KOPT-K1 (cell line): ENCODE measurements at regions not wholly inside any gene's neighbourhood (a gene's known extent, or its start where the extent isn't known, plus 50 kb on each side); places are given as distances from the start of the nearest gene placed in this dataset.

Source experiments
- H3K27ac ChIP-seq: fragments of 200-600 bp; sonication (generic); 2 replicates; pipeline ENCODE4 v1.5.1; 2016; ENCODE audit warnings: antibody characterized with exemption, mild to moderate bottlenecking, low read depth, low read length; ENCODE audit not compliant: poor library complexity, severe bottlenecking
- H3K36me3 ChIP-seq: fragments of 200-600 bp; sonication (generic); 2 replicates; pipeline ENCODE4 v1.5.1; 2017; ENCODE audit warnings: antibody characterized with exemption, mild to moderate bottlenecking, low read length, moderate library complexity; ENCODE audit not compliant: insufficient read depth
- H3K9me3 ChIP-seq: fragments of 200-600 bp; sonication (generic); 2 replicates; pipeline ENCODE4 v1.5.1; 2017; ENCODE audit warnings: antibody characterized with exemption, low read length, mild to moderate bottlenecking; ENCODE audit not compliant: insufficient read depth, poor library complexity, severe bottlenecking

DNA sequence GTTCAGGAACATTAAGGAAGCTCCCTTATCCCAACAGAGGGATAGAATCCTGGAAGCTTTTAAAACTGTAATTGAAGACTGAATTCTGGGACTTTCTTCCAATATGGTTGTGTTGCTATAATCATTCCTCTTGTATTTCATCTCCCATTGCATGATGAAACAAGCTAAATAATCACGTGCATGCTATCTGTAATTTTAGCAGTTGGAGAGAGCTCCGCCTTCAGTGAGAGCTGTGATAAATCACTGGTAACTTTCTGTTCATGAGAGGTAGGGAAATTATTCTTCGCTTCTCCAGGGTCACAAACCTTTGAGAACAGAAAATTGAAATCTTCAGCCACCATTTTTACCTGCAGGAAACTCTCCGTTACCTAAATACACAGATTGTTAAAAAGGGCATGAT, 530.2 kb downstream of the HTR7 start:
- H3K27ac ChIP-seq = no peak overlapping the region
- no peaks in the 10 kb centered on the region for H3K36me3 ChIP-seq
- no peaks in the 10 kb centered on the region for H3K9me3 ChIP-seq

DNA sequence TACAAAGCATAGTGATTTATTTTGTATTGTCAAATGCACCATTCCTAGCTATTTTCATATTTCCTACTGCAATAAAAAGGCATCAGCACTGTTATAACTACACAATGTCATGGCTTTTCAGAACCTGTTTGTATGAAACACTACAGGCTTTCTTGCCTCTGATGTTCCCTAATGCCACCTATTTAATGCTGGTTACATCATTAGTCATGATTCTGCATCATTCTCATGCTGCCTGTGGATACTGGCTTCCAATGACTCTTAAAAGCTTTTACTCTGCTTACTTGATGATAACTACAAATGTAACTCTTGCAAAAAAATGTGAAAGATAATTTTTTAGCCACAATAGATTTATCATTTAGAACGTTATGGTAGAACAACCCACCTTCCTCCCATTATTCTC, 529.4 kb downstream of the HTR7 start:
- Histone ChIP-seq H3K27ac (no peak overlapping the region), H3K36me3 (no peaks in the 10 kb centered on the region), H3K9me3 (no peaks in the 10 kb centered on the region)

DNA sequence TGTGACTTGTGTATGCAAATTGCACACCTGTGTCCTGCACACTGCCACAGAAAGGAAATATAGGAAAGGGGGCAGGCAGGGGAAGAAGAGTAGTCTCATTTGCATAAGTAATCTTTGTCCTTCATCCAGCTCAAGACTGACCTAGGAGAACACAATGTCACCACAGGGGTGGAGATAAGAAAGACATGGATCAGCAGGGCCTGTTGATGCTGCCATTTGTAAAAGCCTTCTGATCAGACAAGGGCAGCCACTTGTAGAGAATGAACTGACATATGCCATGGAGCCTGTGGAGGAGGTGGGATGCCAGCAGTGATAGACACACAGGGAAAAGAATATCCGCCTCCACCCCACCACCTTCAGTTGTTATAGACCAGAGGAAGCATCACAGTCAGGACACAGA, 528.9 kb downstream of the HTR7 start:
- Histone ChIP-seq H3K9me3 (no peaks in the 10 kb centered on the region), H3K27ac (no peak overlapping the region), H3K36me3 (no peaks in the 10 kb centered on the region)

DNA sequence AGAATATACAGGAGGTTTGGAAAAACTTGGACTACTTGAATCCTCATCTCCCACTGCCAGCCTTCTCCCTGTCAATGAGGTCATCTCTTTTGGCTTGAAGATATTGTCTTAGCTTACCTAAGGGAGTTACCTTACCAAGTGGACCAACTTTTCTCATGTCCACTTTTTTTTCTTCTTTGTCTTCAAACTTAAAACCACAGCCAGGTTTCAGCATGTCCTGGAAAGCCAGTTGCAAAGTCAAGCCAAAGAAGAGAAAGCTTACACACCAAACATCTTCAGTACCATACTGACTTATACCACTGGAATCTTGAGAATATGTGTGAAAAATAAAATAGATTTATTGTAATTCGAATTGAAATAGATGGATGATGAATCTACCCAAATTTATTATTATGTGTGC, 520.5 kb downstream of the HTR7 start:
- no peaks in the 10 kb centered on the region for H3K9me3 ChIP-seq
- no peak overlapping the region for H3K27ac ChIP-seq
- H3K36me3 ChIP-seq = no peaks in the 10 kb centered on the region

DNA sequence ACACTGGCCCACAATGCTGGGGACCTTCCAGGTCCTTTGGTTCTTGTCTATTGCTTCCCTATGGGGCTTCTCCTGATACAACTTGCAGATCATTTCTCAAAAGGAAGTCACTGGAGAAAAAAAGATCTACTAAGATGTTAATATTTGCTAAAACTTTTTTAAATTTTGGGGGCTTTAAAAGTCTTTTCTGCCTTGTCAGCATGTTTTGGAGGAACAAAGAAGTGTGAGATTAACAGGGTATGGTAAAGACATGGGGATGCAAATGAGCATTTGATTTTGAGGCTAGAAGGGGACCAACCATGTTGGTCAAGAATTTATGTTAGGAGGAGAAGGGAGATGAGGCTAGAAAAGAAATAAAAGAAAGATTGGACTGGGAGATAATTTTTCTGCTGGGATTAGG, 515.4 kb downstream of the HTR7 start:
- no peaks in the 10 kb centered on the region for H3K9me3 ChIP-seq
- no peaks in the 10 kb centered on the region for H3K36me3 ChIP-seq

DNA sequence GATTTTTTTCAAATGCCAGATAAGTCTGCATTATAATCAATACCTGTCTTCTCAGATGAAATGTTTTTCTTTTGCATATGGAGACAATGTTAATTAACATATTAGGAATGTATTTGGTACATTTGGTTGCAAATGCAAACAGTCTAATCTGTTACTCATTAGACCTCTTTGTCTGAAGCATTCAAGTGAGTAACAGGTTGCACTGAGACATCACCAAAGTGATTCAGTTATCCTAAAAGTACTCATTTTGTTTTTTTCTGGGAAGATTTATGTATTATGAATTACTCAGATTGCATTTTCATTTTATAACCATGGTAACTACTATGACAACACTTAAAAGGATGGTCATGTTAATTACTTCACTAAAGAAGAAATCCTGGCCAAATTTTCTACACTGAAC, 513.6 kb downstream of the HTR7 start:
- no peaks in the 10 kb centered on the region for H3K36me3 ChIP-seq
- H3K27ac ChIP-seq = no peak overlapping the region
- no peaks in the 10 kb centered on the region for H3K9me3 ChIP-seq

More for the DNA sequence above, 515.4 kb downstream of the HTR7 start:
- H3K27ac ChIP-seq = no peak overlapping the region

DNA sequence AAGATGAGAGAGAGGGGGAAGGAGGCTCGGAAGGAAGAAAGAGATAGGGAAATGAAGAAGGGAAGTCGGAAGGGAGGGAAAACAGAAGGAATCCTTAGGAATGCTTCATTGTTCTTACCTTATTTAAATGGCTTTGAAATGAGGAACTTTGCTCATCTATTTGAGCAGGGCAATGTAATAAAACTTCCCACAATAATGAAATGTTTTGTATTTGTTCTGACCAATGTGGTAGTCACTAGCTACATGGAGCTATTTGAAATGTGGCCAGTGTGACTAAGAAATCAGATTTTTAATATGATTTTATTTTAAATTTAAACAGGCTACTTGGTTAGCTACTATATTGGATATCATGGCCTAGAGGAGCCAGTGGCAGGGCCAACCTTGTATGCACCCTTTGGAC, 510.6 kb downstream of the HTR7 start:
- Histone ChIP-seq H3K9me3 (no peaks in the 10 kb centered on the region), H3K27ac (no peak overlapping the region), H3K36me3 (no peaks in the 10 kb centered on the region)

DNA sequence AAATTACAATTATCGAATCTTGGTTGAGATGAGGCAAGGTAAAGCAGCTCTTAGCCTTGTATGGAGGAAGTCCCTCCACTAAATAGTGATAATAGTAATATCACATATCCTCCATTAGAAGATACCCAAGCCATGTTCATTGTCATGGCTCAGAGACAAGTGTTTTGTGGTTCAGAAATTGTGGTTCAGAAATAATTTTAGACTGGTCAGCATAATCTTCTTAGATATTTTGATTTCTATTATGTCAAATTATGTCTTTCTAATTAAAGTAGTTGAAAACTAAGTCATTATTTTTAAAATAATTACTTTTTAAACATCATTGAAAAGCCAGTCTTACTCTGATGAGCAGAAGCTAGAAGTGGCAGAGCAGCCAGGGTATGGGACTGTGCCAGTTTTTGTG, 507.7 kb downstream of the HTR7 start:
- no peaks in the 10 kb centered on the region for H3K36me3 ChIP-seq
- no peaks in the 10 kb centered on the region for H3K9me3 ChIP-seq
- no peak overlapping the region for H3K27ac ChIP-seq

DNA sequence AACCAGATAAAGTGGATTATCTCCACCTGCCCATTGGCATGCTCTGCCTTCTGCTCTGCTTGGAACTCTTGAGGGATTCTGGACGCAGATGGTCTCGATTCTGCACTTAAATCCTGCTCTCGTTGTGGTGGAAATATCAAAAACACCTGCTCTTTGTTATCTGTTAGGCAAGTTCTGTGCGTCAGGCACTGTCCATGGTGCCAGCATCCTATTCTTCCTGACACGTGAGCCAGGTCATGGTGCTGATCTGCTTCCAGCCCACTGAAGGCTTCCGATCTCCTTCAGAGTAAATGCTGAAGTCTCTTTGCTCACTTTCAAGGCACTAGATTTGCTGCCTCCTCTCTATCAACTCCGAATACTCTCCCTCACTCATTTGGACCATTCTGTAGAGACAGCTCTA, 505.6 kb downstream of the HTR7 start:
- no peaks in the 10 kb centered on the region for H3K9me3 ChIP-seq
- no peaks in the 10 kb centered on the region for H3K36me3 ChIP-seq
- H3K27ac ChIP-seq = no peak overlapping the region

DNA sequence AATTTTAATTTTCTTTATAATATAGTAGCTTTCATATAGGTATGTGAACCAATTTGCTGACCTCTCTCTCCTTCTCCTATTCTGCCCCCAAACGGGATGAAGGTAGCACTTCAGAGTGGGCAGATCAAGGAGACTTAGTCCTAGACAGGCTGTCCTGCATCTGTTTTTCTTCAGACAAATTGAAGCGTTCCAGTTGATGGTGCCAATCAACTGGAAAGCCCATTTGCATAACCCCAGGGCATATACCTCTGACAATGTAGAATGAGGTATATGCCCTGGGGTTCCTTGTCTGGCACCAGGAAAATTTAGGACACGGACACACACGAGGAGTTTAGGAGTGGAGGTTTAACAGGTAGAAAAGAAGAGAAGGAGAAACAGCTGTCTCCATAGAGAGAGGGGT, 502.9 kb downstream of the HTR7 start:
- Histone ChIP-seq H3K27ac (no peak overlapping the region), H3K36me3 (no peaks in the 10 kb centered on the region), H3K9me3 (no peaks in the 10 kb centered on the region)

DNA sequence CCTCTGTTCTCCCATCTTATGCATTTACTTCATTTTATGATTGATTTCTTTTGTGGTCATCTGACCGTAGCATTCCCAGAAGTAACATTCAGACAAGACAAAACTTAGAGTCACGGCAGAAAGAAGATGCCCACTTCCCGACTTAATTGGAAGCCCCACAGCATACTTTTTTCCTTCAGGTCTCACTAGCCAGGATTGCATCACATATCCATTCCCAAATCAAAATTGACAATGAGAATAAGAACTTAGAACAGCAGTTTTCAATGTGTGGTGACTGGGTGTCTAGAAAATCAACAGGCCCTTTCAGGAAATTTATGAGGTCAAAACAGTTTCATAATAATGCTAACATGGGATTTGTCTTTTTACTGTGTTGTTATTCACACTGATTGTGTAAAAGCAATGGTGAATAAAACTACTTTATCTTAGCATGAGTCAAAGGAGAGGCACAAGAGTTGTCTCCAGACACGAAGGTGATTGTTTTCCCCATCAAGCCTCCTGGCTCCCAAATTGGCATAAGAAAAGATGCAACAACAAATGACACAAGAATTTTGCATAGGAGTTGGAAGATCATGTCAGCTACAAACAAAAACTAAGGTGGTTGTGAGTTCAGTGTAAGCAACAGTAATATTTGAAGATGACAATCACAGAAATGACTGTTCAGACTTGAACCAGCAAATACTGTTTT, 493.9 kb downstream of the HTR7 start:
- no peak overlapping the region for H3K27ac ChIP-seq
- no peaks in the 10 kb centered on the region for H3K36me3 ChIP-seq
- H3K9me3 ChIP-seq = no peaks in the 10 kb centered on the region

DNA sequence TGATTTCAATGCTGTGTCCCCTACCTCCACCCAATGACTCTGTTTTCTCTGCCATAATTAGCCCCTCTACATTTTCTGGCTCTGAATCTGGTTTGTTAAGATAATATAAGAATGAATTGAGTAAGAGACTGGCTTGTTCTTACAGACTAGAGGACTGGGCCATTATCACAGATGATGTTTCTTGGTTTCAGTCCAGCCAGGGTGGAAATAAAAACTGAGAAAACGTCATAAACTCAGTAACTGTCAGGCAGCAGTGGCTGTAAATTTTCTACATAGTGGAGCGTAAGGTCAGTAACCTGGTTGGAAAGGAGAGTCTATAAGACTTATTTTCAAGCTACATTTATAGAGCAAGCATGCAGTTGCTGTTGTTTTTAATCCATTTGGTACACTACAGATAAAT, 485.4 kb downstream of the HTR7 start:
- no peaks in the 10 kb centered on the region for H3K36me3 ChIP-seq
- no peaks in the 10 kb centered on the region for H3K9me3 ChIP-seq
- no peak overlapping the region for H3K27ac ChIP-seq

DNA sequence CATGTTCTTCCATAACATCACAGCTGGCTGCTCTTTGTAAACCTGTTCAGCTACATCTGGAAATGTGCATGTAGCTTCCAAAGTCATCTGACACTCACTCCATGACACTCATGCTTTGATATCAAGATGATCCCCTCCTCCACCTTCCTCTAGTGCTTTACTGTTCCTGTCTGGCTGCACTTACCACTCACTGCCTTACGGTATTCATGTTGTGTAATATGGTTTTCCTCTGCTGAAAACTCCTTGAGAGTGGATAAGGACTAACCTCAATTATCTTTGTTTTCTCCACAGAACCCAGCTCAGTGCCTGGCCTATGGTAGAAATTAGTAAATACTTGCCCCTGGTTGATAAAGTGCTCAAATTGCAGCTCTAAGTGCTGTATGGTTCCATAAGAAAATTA, 483.9 kb downstream of the HTR7 start:
- Histone ChIP-seq H3K36me3 (no peaks in the 10 kb centered on the region), H3K9me3 (no peaks in the 10 kb centered on the region), H3K27ac (no peak overlapping the region)

DNA sequence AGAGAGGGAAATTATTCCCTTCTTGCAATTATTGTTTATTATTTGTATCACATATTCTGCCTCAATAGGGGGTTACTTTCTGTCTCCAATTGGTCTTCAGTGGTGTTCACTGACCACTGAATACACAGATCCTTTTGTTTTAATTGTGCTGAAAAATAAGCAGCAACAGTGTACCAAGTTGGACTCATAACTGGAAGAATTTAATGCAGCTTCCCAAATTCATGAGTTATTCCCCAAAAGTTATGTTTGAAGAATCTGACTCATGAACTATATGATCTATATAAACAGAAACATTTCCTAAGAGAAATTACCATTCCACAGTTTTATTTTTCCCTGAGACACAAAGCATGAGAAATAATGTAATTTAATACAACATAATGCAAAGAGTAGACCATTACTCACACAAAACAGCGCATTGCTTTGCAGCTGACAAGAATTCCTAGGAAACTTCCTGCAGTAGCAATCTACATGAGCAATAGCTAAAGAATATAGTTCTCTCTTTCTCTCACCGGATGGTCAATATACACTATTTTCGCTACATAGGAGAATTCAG, 479.2 kb downstream of the HTR7 start:
- no peak overlapping the region for H3K27ac ChIP-seq
- H3K9me3 ChIP-seq = no peaks in the 10 kb centered on the region
- no peaks in the 10 kb centered on the region for H3K36me3 ChIP-seq

DNA sequence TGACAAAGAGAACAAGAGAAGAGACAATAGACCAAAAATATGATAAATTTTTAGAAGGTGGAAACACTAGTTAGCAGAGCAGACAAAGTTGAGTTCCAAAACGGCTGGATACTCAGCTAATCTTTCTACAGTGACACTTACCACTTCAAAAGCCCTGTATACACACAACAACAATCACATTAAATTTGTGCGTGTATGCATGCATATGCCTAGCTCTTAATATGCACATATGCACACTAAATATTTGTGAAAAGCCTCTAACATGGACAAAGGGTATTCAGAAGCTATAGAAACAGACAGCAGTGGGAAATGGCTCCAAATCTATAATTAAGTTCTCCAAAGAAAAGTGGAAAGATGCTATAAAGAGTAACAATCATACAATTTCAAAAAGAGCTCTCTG, 476.4 kb downstream of the HTR7 start:
- Histone ChIP-seq H3K9me3 (no peaks in the 10 kb centered on the region), H3K36me3 (no peaks in the 10 kb centered on the region), H3K27ac (no peak overlapping the region)

DNA sequence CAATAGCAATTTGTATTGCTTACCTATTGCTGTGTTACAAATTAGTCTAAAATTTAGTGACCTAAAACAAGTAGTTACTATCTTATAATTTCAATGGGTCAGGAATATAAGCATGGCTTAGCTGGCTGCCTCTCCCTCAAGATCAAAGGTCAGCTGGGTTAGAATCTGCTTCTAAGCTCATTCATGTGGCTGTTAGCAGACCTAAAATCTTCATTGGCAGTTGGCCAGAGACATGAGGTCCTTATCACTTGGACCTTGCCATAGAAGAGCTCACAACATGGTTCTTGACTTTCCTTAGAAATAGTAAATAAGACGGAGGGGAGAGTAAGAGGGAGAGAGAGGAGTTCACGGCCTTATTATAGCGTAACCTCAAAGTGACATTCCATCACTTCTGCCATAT, 468.0 kb downstream of the HTR7 start:
- H3K36me3 ChIP-seq = no peaks in the 10 kb centered on the region
- H3K27ac ChIP-seq = no peak overlapping the region
- H3K9me3 ChIP-seq = no peaks in the 10 kb centered on the region
